ENCODE measurements at regions not wholly inside any gene's neighbourhood (a gene's known extent, or its start where the extent isn't known, plus 50 kb on each side); places are given as distances from the start of the nearest gene placed in this dataset.

- TF ChIP-seq POU5F1 (IDR thresholded peaks at IDR 0.05; ENCODE audit: low read depth, low read length) = no peak
- TF ChIP-seq SIRT6 (IDR thresholded peaks at IDR 0.05; ENCODE audit: low read length) = no peak
- TF ChIP-seq MAFK (IDR thresholded peaks at IDR 0.05; ENCODE audit: low read depth, low read length) = no peak
- TF ChIP-seq TAF1 (IDR thresholded peaks at IDR 0.05; ENCODE audit: low read depth, low read length) = no peak
- TF ChIP-seq HDAC6 (IDR thresholded peaks at IDR 0.05; ENCODE audit: low read depth, low read length) = no peak
Observed at GRCh38 chr5:141773779-141774562, 91.9 kb upstream of the ARAP3 start (continued).

All from H1 (cell line).